ENCODE measurements at regions not wholly inside any gene's neighbourhood (a gene's known extent, or its start where the extent isn't known, plus 50 kb on each side); places are given as distances from the start of the nearest gene placed in this dataset.

- Histone ChIP-seq H3K4me1 (ENCODE audit: insufficient read depth) (no peaks in the 10 kb centered on the region), H3K36me3 (no peaks in the 10 kb centered on the region), H3K9me3 (no peaks in the 10 kb centered on the region), H3K27me3 (no peaks in the 10 kb centered on the region), H3K27ac (no peak overlapping the region), H3K4me3 (no peak overlapping the region)
- intact Hi-C loops (cut with DNase I) = no loop called here
- no peak for TF ChIP-seq EP300 (IDR thresholded peaks at IDR 0.05)
- no peak for TF ChIP-seq CTCF (IDR thresholded peaks at IDR 0.05)
- TF ChIP-seq POLR2A (IDR thresholded peaks at IDR 0.05) = no peak
- 97 to 99% (median 98%) methylated on average over 3 of the region's 3 CpGs for WGBS, 3 donors
- no peak for DNase-seq
These were observed 217.0 kb downstream of the SPRY2 start for GRCh38 chr13:80123945-80124344.

- 67 to 73% (median 68%) methylated on average over 1 of the region's 1 CpG for WGBS, 3 donors
- Histone ChIP-seq H3K27me3 (no peaks in the 10 kb centered on the region), H3K36me3 (no peaks in the 10 kb centered on the region), H3K4me1 (ENCODE audit: insufficient read depth) (no peaks in the 10 kb centered on the region), H3K27ac (no peak overlapping the region), H3K4me3 (no peak overlapping the region), H3K9me3 (no peaks in the 10 kb centered on the region)
- no peak for DNase-seq
- TF ChIP-seq CTCF (IDR thresholded peaks at IDR 0.05) (no peak), EP300 (IDR thresholded peaks at IDR 0.05) (no peak), POLR2A (IDR thresholded peaks at IDR 0.05) (no peak)
- intact Hi-C loops (cut with DNase I) = no loop called here
These were observed 219.9 kb downstream of the SPRY2 start for GRCh38 chr13:80121038-80121437.

- WGBS, 3 donors = 90 to 94% (median 93%) methylated on average over 1 of the region's 1 CpG
- intact Hi-C loops (cut with DNase I) = no loop called here
These were observed 222.4 kb downstream of the SPRY2 start for GRCh38 chr13:80118506-80118905.

GRCh38 chr13:80118099-80118498 is 222.8 kb downstream of the SPRY2 start:
- TF ChIP-seq CTCF (IDR thresholded peaks at IDR 0.05) = no peak
- TF ChIP-seq EP300 (IDR thresholded peaks at IDR 0.05) = no peak
- TF ChIP-seq POLR2A (IDR thresholded peaks at IDR 0.05) = no peak
- H3K27me3 ChIP-seq = no peaks in the 10 kb centered on the region
- intact Hi-C loops (cut with DNase I) = no loop called here
- H3K4me1 ChIP-seq (ENCODE audit: insufficient read depth) = no peaks in the 10 kb centered on the region
- H3K9me3 ChIP-seq = no peaks in the 10 kb centered on the region
- H3K27ac ChIP-seq = no peak overlapping the region
- DNase-seq = no peak
- H3K36me3 ChIP-seq = no peaks in the 10 kb centered on the region
- WGBS, 3 donors = 96 to 100% (median 98%) methylated on average over 1 of the region's 1 CpG
- no peak overlapping the region for H3K4me3 ChIP-seq

More at GRCh38 chr13:80118506-80118905, 222.4 kb downstream of the SPRY2 start:
- H3K4me1 ChIP-seq (ENCODE audit: insufficient read depth) = no peaks in the 10 kb centered on the region
- no peak overlapping the region for H3K27ac ChIP-seq
- H3K36me3 ChIP-seq = no peaks in the 10 kb centered on the region
- no peak for TF ChIP-seq CTCF (IDR thresholded peaks at IDR 0.05)
- TF ChIP-seq EP300 (IDR thresholded peaks at IDR 0.05) = no peak
- TF ChIP-seq POLR2A (IDR thresholded peaks at IDR 0.05) = no peak
- DNase-seq = no peak
- H3K27me3 ChIP-seq = no peaks in the 10 kb centered on the region
- no peaks in the 10 kb centered on the region for H3K9me3 ChIP-seq
- no peak overlapping the region for H3K4me3 ChIP-seq

- no peaks in the 10 kb centered on the region for H3K27me3 ChIP-seq
- no peaks in the 10 kb centered on the region for H3K4me1 ChIP-seq (ENCODE audit: insufficient read depth)
- no peak overlapping the region for H3K27ac ChIP-seq
- no peak for DNase-seq
- H3K9me3 ChIP-seq = no peaks in the 10 kb centered on the region
- intact Hi-C loops (cut with DNase I) = no loop called here
- no peak overlapping the region for H3K4me3 ChIP-seq
- no peak for TF ChIP-seq EP300 (IDR thresholded peaks at IDR 0.05)
- TF ChIP-seq POLR2A (IDR thresholded peaks at IDR 0.05) = no peak
- no peak for TF ChIP-seq CTCF (IDR thresholded peaks at IDR 0.05)
- H3K36me3 ChIP-seq = no peaks in the 10 kb centered on the region
- 87 to 92% (median 90%) methylated on average over 2 of the region's 2 CpGs for WGBS, 3 donors
These were observed 223.4 kb downstream of the SPRY2 start for GRCh38 chr13:80117515-80117914.

All from ovary (tissue), 7 donors.